Liver (tissue), 8 donors: ENCODE measurements at regions not wholly inside any gene's neighbourhood (a gene's known extent, or its start where the extent isn't known, plus 50 kb on each side); places are given as distances from the start of the nearest gene placed in this dataset.

ENCODE experiments used
- DNase-seq: peaks from one replicate; pipeline ENCODE4 v3.0.0-alpha.2; 2017; ENCODE audit warnings: low spot score
- H3K27ac ChIP-seq, 2 donors: one replicate each; pipeline ENCODE4 v1.7.0; 2013; ENCODE audit warnings: inconsistent platforms in 2 of 2, low read length in 2 of 2, control low read depth in 1 of 2, low read depth in 1 of 2, mild to moderate bottlenecking in 1 of 2
- H3K27me3 ChIP-seq, 4 donors: one replicate each; pipeline versions ENCODE4 v1.6.1 to v1.7.0; 2013; ENCODE audit warnings: low read length in 3 of 4, inconsistent platforms in 1 of 4, mild to moderate bottlenecking in 1 of 4, moderate library complexity in 1 of 4; ENCODE audit not compliant: control insufficient read depth in 4 of 4, insufficient read depth in 4 of 4
- H3K36me3 ChIP-seq, 4 donors: one replicate each; pipeline versions ENCODE4 v1.6.1 to v1.7.0; 2013; ENCODE audit warnings: low read length in 3 of 4, mild to moderate bottlenecking in 3 of 4, low read depth in 1 of 4, moderate library complexity in 1 of 4; ENCODE audit not compliant: control insufficient read depth in 4 of 4, insufficient read depth in 3 of 4
- H3K4me1 ChIP-seq, 4 donors: one replicate each; pipeline versions ENCODE4 v1.6.1 to v1.7.0; 2013; ENCODE audit warnings: low read length in 3 of 4, mild to moderate bottlenecking in 3 of 4, moderate library complexity in 1 of 4; ENCODE audit not compliant: control insufficient read depth in 4 of 4, insufficient read depth in 4 of 4
- H3K4me3 ChIP-seq, 3 donors: one replicate each; pipeline versions ENCODE4 v1.6.1 to v1.7.0; 2013; ENCODE audit warnings: low read length in 3 of 3, control low read depth in 1 of 3, low read depth in 1 of 3, mild to moderate bottlenecking in 1 of 3
- H3K9ac ChIP-seq, 2 donors: one replicate each; pipeline ENCODE4 v1.7.0; 2013; ENCODE audit warnings: low read length in 2 of 2, mild to moderate bottlenecking in 2 of 2, moderate library complexity in 2 of 2, control low read depth in 1 of 2, low read depth in 1 of 2
- H3K9me3 ChIP-seq, 4 donors: one replicate each; pipeline versions ENCODE4 v1.6.1 to v1.7.0; 2013; ENCODE audit warnings: low read length in 3 of 4; ENCODE audit not compliant: control insufficient read depth in 4 of 4
- EGR1 ChIP-seq, 2 donors: IDR thresholded peaks; 2 replicates each; pipeline ENCODE4 v1.6.1; 2016 to 2018; ENCODE audit warnings: antibody characterized with exemption in 2 of 2, low read depth in 2 of 2
- FOXA1 ChIP-seq: IDR thresholded peaks from 2 replicates; pipeline ENCODE4 v1.6.1; 2016; ENCODE audit warnings: antibody characterized with exemption
- FOXA2 ChIP-seq: IDR thresholded peaks from 2 replicates; pipeline ENCODE4 v1.6.1; 2016; ENCODE audit warnings: antibody characterized with exemption
- GABPA ChIP-seq, 2 donors: IDR thresholded peaks in 1 of 2; conservative IDR thresholded peaks in 1 of 2; 2 replicates each; pipeline ENCODE4 v1.6.1; 2016; ENCODE audit warnings: antibody characterized with exemption in 2 of 2, mild to moderate bottlenecking in 1 of 2, moderate library complexity in 1 of 2
- HNF4A ChIP-seq, 2 donors: conservative IDR thresholded peaks; 2 replicates each; pipeline ENCODE4 v1.6.1; 2016; ENCODE audit warnings: antibody characterized with exemption in 2 of 2, mild to moderate bottlenecking in 2 of 2
- HNF4G ChIP-seq: IDR thresholded peaks from 2 replicates; pipeline ENCODE4 v1.6.1; 2016; ENCODE audit warnings: antibody characterized with exemption
- JUND ChIP-seq, 2 donors: IDR thresholded peaks; 2 replicates each; pipeline ENCODE4 v1.6.1; 2016; ENCODE audit warnings: antibody characterized with exemption in 2 of 2
- NR2F2 ChIP-seq: IDR thresholded peaks from 2 replicates; pipeline ENCODE4 v1.6.1; 2016; ENCODE audit warnings: antibody characterized with exemption
- RAD21 ChIP-seq, 2 donors: IDR thresholded peaks; 2 replicates each; pipeline ENCODE4 v1.6.1; 2016; ENCODE audit warnings: antibody characterized with exemption in 2 of 2, mild to moderate bottlenecking in 2 of 2
- RXRA ChIP-seq, 2 donors: IDR thresholded peaks; 2 replicates each; pipeline ENCODE4 v1.6.1; 2017 to 2018; ENCODE audit warnings: antibody characterized with exemption in 2 of 2, mild to moderate bottlenecking in 1 of 2
- SP1 ChIP-seq: IDR thresholded peaks from 2 replicates; pipeline ENCODE4 v1.6.1; 2018; ENCODE audit warnings: antibody characterized with exemption, mild to moderate bottlenecking
- TAF1 ChIP-seq: conservative IDR thresholded peaks from 2 replicates; pipeline ENCODE4 v1.6.1; 2016; ENCODE audit warnings: antibody characterized with exemption, mild to moderate bottlenecking
- YY1 ChIP-seq: IDR thresholded peaks from 2 replicates; pipeline ENCODE4 v1.6.1; 2016; ENCODE audit warnings: antibody characterized with exemption, mild to moderate bottlenecking
- WGBS: extraction: QIAGEN DNeasy Blood & Tissue Kit; methylation state at CpG from one replicate; pipeline ENCODE4 v1.1.7; 2013; 5-methylcytosine and 5-hydroxymethylcytosine counted together
- TF ChIP-seq, protein P1 (sequence below): fragments of 150-350 bp; IDR thresholded peaks from 2 replicates; pipeline ENCODE4 v1.5.1; 2017; ENCODE audit warnings: improper control_type of control experiment, low read depth, low read length; ENCODE audit not compliant: missing input control
- TF ChIP-seq, protein P2 (sequence below): IDR thresholded peaks from 2 replicates; pipeline ENCODE4 v1.6.1; 2016; ENCODE audit warnings: antibody characterized with exemption, mild to moderate bottlenecking
- TF ChIP-seq, protein P3 (sequence below): IDR thresholded peaks from 2 replicates; pipeline ENCODE4 v1.6.1; 2016; ENCODE audit warnings: antibody characterized with exemption
- TF ChIP-seq, protein P4 (sequence below): IDR thresholded peaks from 2 replicates; pipeline ENCODE4 v1.6.1; 2016; ENCODE audit warnings: antibody characterized with exemption
- TF ChIP-seq, protein P5 (sequence below): IDR thresholded peaks from 2 replicates; pipeline ENCODE4 v1.6.1; 2016; ENCODE audit warnings: antibody characterized with exemption
- donor health status: healthy.
- donor health status: healthy.
- donor health status: healthy.
- donor health status: healthy.
- donor health status: healthy.

DNA sequence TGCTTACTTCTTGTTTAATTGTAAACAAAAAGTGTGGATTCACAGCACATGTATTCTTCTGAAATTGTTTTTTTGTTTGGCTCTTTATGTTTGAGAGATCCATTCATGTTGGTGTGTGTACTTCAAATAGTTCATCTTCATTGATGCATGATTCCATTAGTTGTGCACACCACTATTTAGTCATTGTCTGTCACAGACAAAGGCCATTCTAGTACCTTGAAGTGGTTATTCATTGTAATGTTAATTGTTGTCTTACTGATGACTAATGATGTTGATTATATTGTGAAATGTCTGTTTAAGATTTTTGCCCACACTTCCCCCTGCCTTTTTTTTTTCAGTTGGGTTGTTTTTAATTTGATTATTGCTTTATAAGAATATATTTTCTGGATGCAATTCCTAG lies 391.3 kb downstream of the DIRAS2 start:
- Histone ChIP-seq H3K36me3 (no peaks in the 10 kb centered on the region), H3K4me3 (no peak overlapping the region), H3K9me3 (peaks cover 0 to 3% (median under 1%) of the 10 kb centered on the region in 4 donors), H3K9ac (no peak overlapping the region), H3K27ac (no peak overlapping the region), H3K4me1 (no peaks in the 10 kb centered on the region), H3K27me3 (no peaks in the 10 kb centered on the region)
- DNase-seq, result no peak
- TF ChIP-seq TAF1, result no peak
- no peak for TF ChIP-seq SP1
- TF ChIP-seq RXRA (IDR thresholded peaks at IDR 0.05), result no peak
- TF ChIP-seq NR2F2, result no peak
- TF ChIP-seq YY1, result no peak
- TF ChIP-seq, protein P1, sequence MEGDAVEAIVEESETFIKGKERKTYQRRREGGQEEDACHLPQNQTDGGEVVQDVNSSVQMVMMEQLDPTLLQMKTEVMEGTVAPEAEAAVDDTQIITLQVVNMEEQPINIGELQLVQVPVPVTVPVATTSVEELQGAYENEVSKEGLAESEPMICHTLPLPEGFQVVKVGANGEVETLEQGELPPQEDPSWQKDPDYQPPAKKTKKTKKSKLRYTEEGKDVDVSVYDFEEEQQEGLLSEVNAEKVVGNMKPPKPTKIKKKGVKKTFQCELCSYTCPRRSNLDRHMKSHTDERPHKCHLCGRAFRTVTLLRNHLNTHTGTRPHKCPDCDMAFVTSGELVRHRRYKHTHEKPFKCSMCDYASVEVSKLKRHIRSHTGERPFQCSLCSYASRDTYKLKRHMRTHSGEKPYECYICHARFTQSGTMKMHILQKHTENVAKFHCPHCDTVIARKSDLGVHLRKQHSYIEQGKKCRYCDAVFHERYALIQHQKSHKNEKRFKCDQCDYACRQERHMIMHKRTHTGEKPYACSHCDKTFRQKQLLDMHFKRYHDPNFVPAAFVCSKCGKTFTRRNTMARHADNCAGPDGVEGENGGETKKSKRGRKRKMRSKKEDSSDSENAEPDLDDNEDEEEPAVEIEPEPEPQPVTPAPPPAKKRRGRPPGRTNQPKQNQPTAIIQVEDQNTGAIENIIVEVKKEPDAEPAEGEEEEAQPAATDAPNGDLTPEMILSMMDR, result no peak
- TF ChIP-seq, protein P2, sequence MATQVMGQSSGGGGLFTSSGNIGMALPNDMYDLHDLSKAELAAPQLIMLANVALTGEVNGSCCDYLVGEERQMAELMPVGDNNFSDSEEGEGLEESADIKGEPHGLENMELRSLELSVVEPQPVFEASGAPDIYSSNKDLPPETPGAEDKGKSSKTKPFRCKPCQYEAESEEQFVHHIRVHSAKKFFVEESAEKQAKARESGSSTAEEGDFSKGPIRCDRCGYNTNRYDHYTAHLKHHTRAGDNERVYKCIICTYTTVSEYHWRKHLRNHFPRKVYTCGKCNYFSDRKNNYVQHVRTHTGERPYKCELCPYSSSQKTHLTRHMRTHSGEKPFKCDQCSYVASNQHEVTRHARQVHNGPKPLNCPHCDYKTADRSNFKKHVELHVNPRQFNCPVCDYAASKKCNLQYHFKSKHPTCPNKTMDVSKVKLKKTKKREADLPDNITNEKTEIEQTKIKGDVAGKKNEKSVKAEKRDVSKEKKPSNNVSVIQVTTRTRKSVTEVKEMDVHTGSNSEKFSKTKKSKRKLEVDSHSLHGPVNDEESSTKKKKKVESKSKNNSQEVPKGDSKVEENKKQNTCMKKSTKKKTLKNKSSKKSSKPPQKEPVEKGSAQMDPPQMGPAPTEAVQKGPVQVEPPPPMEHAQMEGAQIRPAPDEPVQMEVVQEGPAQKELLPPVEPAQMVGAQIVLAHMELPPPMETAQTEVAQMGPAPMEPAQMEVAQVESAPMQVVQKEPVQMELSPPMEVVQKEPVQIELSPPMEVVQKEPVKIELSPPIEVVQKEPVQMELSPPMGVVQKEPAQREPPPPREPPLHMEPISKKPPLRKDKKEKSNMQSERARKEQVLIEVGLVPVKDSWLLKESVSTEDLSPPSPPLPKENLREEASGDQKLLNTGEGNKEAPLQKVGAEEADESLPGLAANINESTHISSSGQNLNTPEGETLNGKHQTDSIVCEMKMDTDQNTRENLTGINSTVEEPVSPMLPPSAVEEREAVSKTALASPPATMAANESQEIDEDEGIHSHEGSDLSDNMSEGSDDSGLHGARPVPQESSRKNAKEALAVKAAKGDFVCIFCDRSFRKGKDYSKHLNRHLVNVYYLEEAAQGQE, result no peak
- no peak for TF ChIP-seq GABPA (IDR thresholded peaks at IDR 0.05 in 1 of 2, conservative IDR thresholded peaks at IDR 0.05 in 1 of 2)
- no peak for TF ChIP-seq RAD21 (IDR thresholded peaks at IDR 0.05)
- TF ChIP-seq JUND (IDR thresholded peaks at IDR 0.05), result no peak
- TF ChIP-seq EGR1 (IDR thresholded peaks at IDR 0.05; ENCODE audit: low read depth in 2 of 2), result no peak
- TF ChIP-seq, protein P3, sequence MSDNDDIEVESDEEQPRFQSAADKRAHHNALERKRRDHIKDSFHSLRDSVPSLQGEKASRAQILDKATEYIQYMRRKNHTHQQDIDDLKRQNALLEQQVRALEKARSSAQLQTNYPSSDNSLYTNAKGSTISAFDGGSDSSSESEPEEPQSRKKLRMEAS, result no peak
- TF ChIP-seq, protein P4, sequence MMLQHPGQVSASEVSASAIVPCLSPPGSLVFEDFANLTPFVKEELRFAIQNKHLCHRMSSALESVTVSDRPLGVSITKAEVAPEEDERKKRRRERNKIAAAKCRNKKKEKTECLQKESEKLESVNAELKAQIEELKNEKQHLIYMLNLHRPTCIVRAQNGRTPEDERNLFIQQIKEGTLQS, result no peak
- no peak for TF ChIP-seq HNF4G
- no peak for TF ChIP-seq FOXA1
- TF ChIP-seq HNF4A (conservative IDR thresholded peaks at IDR 0.05), result no peak
- TF ChIP-seq, protein P5, sequence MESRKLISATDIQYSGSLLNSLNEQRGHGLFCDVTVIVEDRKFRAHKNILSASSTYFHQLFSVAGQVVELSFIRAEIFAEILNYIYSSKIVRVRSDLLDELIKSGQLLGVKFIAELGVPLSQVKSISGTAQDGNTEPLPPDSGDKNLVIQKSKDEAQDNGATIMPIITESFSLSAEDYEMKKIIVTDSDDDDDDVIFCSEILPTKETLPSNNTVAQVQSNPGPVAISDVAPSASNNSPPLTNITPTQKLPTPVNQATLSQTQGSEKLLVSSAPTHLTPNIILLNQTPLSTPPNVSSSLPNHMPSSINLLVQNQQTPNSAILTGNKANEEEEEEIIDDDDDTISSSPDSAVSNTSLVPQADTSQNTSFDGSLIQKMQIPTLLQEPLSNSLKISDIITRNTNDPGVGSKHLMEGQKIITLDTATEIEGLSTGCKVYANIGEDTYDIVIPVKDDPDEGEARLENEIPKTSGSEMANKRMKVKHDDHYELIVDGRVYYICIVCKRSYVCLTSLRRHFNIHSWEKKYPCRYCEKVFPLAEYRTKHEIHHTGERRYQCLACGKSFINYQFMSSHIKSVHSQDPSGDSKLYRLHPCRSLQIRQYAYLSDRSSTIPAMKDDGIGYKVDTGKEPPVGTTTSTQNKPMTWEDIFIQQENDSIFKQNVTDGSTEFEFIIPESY, result no peak
- TF ChIP-seq FOXA2, result no peak

DNA sequence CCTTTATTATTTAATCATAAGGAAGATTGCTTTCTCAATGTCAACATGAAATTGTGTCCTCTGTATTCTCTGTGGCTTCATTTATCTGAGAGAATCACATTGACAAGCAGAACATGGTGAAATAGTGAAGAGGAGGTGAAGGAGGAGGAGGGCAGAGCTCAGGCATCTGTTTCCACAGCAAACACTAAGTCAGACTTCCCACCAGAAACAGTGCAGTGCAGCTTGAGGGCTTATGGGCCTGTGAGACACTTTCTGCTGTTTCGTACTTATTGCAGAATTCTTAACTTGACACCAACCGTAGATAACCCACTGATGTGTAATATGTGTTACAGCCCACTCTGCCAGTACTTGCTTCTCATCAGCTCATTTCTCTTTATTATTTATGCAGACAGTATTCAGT lies 386.3 kb downstream of the DIRAS2 start:
- Histone ChIP-seq H3K9ac (no peak overlapping the region), H3K4me1 (no peaks in the 10 kb centered on the region), H3K27ac (no peak overlapping the region), H3K27me3 (no peaks in the 10 kb centered on the region), H3K4me3 (no peak overlapping the region), H3K9me3 (peaks cover 3 to 8% (median 6%) of the 10 kb centered on the region in 4 donors), H3K36me3 (no peaks in the 10 kb centered on the region)
- TF ChIP-seq YY1 (no peak), GABPA (IDR thresholded peaks at IDR 0.05 in 1 of 2, conservative IDR thresholded peaks at IDR 0.05 in 1 of 2) (no peak)
- no peak for DNase-seq
- 40% methylated on average over 2 of the region's 2 CpGs for WGBS
